OCI-LY1 (cell line): ENCODE measurements at regions not wholly inside any gene's neighbourhood (a gene's known extent, or its start where the extent isn't known, plus 50 kb on each side); places are given as distances from the start of the nearest gene placed in this dataset.

Experiments used
- H2AFZ ChIP-seq: fragments of 200-600 bp; sonication (generic), shearing (Covaris generic); 2 replicates; pipeline ENCODE4 v1.6.0; 2014; ENCODE audit warnings: antibody characterized with exemption, mild to moderate bottlenecking, low read length
- H3F3A ChIP-seq: fragments of 200-600 bp; sonication (generic), shearing (Covaris generic); 2 replicates; pipeline ENCODE4 v1.6.0; 2014; ENCODE audit warnings: mild to moderate bottlenecking, antibody characterized with exemption, low read length, moderate library complexity; ENCODE audit not compliant: insufficient read depth
- H3K27ac ChIP-seq: fragments of 200-600 bp; sonication (generic); 2 replicates; pipeline ENCODE4 v1.5.1; 2014; ENCODE audit warnings: low read length, mixed run types, mild to moderate bottlenecking, low read depth; ENCODE audit not compliant: poor library complexity, severe bottlenecking
- H3K27me3 ChIP-seq: fragments of 200-600 bp; sonication (generic); 2 replicates; pipeline ENCODE4 v1.6.0; 2014; ENCODE audit warnings: antibody characterized with exemption, mild to moderate bottlenecking, low read length, moderate library complexity; ENCODE audit not compliant: insufficient read depth
- H3K36me3 ChIP-seq: fragments of 200-600 bp; sonication (generic); 2 replicates; pipeline ENCODE4 v1.6.1; 2014; ENCODE audit warnings: mild to moderate bottlenecking, antibody characterized with exemption, low read length, moderate library complexity, mixed read lengths; ENCODE audit not compliant: insufficient read depth
- H3K4me1 ChIP-seq: fragments of 200-600 bp; sonication (generic); 2 replicates; pipeline ENCODE4 v1.5.1; 2014; ENCODE audit warnings: mild to moderate bottlenecking, low read length, moderate library complexity; ENCODE audit not compliant: insufficient read depth, severe bottlenecking
- H3K4me2 ChIP-seq: fragments of 200-600 bp; sonication (generic), shearing (Covaris generic); 2 replicates; pipeline ENCODE4 v1.6.1; 2014; ENCODE audit warnings: low read length
- H3K4me3 ChIP-seq: fragments of 200-600 bp; sonication (generic); 2 replicates; pipeline ENCODE4 v1.5.1; 2014; ENCODE audit warnings: low read length, low read depth, mild to moderate bottlenecking, mixed read lengths; ENCODE audit not compliant: poor library complexity, severe bottlenecking
- H3K79me2 ChIP-seq: fragments of 200-600 bp; shearing (Covaris generic); 2 replicates; pipeline ENCODE4 v1.6.1; 2016; ENCODE audit warnings: mixed run types, low read length, mixed read lengths; ENCODE audit not compliant: insufficient read depth
- H3K9ac ChIP-seq: fragments of 200-600 bp; sonication (generic), shearing (Covaris generic); 2 replicates; pipeline ENCODE4 v1.6.1; 2014; ENCODE audit warnings: mild to moderate bottlenecking, low read length, mixed read lengths
- H3K9me2 ChIP-seq: fragments of 200-600 bp; sonication (generic), shearing (Covaris generic); 2 replicates; pipeline ENCODE4 v1.6.1; 2014; ENCODE audit warnings: low read depth, mild to moderate bottlenecking, low read length, mixed read lengths
- H3K9me3 ChIP-seq: fragments of 200-600 bp; shearing (Covaris generic); 2 replicates; pipeline ENCODE4 v1.6.1; 2014; ENCODE audit warnings: low read length, mixed read lengths
- H4K20me1 ChIP-seq: fragments of 200-600 bp; sonication (generic), shearing (Covaris generic); 2 replicates; pipeline ENCODE4 v1.6.0; 2016; ENCODE audit warnings: mild to moderate bottlenecking, low read length; ENCODE audit not compliant: insufficient read depth
- EZH2 ChIP-seq: fragments of 200-600 bp; sonication (generic), shearing (Covaris generic); IDR thresholded peaks from 2 replicates; pipeline ENCODE4 v1.8.0; 2017; ENCODE audit warnings: borderline replicate concordance, mixed run types, mild to moderate bottlenecking, antibody characterized with exemption, low read length, moderate library complexity, mixed read lengths
- TF ChIP-seq, protein P1 (sequence below): fragments of 200-600 bp; sonication (generic), shearing (Covaris generic); IDR thresholded peaks from 2 replicates; pipeline ENCODE4 v1.5.1; 2017; ENCODE audit warnings: mild to moderate bottlenecking, antibody characterized with exemption, low read length, moderate library complexity, mixed read lengths

DNA sequence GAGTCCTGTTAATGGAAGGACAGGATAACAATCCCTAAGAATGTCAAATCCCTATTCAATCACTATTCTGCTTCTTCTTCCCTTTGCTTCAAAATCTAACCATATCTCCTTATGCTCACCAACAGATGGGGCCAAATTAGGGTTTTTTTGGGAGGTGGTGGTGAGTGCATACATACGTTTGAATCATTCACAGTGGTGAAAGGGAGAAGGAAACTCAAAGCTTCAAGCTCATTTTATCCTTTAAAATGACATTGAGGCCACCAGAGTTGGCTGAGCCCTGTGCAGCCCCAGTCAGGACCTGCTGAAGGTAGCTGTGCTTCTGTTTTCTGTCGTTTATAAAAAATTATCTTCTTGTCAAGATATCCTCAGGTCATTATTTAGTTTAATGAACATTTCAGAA is 607.5 kb upstream of the AGTR1 start:
- Histone ChIP-seq H3K4me3 (no peak overlapping the region), H2AFZ (peak overlapping the region; percentile 55; the same call in 1 of the 2 replicates), H3K4me1 (peaks cover 51% of the 10 kb centered on the region), H4K20me1 (no peaks in the 10 kb centered on the region), H3K27ac (peak overlapping the region; percentile 2), H3K9me2 (no peaks in the 10 kb centered on the region), H3K9ac (no peak overlapping the region), H3K9me3 (no peaks in the 10 kb centered on the region), H3K36me3 (no peaks in the 10 kb centered on the region), H3F3A (no peaks in the 10 kb centered on the region), H3K79me2 (no peaks in the 10 kb centered on the region), H3K4me2 (no peak overlapping the region), H3K27me3 (no peaks in the 10 kb centered on the region)
- no peak for TF ChIP-seq EZH2

DNA sequence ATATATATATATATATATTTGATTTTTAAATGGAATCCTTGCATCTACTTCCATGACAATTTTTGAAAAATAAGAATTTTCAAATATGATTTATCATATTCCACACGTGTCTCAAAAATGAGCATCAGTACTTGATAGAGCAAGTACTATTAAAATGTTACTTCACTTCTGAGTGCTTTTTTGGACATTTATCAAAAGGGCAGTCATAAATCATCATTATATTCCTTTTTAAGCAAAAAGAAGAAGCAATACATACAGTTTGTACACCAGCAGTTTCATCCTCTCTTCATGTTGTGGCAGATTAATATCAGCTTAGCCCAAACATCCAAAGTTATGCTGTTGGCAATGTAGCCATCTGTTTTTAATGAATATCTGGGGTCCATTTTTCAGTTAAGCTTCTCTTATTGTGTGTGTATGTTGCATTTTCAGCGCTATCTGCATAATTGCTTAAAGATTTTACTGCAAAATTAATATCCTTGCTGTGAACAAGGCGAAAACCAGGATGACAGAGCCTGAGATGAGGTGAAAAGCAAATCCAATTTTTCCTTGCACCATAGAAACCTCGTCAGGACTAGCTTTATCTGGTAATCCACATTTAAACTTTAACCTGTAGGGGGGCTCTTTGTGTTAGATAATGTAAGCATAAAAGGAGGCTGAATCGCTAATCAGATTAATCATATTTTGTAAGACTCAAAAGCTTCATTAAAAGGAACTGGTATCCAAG is 604.9 kb upstream of the AGTR1 start:
- no peaks in the 10 kb centered on the region for H3K36me3 ChIP-seq
- no peaks in the 10 kb centered on the region for H3K27me3 ChIP-seq
- H3K9me2 ChIP-seq: no peaks in the 10 kb centered on the region
- H3F3A ChIP-seq: no peaks in the 10 kb centered on the region; the same call in none of the 2 replicates
- no peaks in the 10 kb centered on the region for H3K9me3 ChIP-seq
- TF ChIP-seq, protein P1, sequence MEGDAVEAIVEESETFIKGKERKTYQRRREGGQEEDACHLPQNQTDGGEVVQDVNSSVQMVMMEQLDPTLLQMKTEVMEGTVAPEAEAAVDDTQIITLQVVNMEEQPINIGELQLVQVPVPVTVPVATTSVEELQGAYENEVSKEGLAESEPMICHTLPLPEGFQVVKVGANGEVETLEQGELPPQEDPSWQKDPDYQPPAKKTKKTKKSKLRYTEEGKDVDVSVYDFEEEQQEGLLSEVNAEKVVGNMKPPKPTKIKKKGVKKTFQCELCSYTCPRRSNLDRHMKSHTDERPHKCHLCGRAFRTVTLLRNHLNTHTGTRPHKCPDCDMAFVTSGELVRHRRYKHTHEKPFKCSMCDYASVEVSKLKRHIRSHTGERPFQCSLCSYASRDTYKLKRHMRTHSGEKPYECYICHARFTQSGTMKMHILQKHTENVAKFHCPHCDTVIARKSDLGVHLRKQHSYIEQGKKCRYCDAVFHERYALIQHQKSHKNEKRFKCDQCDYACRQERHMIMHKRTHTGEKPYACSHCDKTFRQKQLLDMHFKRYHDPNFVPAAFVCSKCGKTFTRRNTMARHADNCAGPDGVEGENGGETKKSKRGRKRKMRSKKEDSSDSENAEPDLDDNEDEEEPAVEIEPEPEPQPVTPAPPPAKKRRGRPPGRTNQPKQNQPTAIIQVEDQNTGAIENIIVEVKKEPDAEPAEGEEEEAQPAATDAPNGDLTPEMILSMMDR: no peak
- no peak for TF ChIP-seq EZH2
- H3K4me2 ChIP-seq: no peak overlapping the region
- no peak overlapping the region for H3K4me3 ChIP-seq
- H3K79me2 ChIP-seq: no peaks in the 10 kb centered on the region
- peaks cover 25% of the 10 kb centered on the region for H3K4me1 ChIP-seq
- H3K27ac ChIP-seq: no peak overlapping the region
- no peak overlapping the region for H3K9ac ChIP-seq
- H2AFZ ChIP-seq: no peak overlapping the region
- no peaks in the 10 kb centered on the region for H4K20me1 ChIP-seq

DNA sequence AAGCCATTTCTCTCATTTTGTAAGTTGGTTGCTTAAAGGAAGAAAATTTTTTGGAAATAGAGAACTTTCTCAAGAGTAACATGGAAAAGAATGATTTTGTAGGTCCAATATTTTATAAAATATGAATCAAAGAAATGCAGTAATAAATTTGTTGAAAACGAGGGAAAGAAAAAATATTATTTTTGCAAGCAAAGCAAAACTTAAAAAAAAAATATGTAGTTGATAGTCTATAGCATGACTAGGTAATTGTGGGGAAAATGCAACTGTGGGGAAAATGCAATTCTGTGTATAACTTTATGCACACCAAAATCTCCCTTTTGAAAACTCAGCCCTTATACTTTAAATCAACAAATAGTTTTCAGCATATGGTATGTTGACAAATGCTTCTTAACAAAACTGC is 604.0 kb upstream of the AGTR1 start:
- Histone ChIP-seq H4K20me1 (no peaks in the 10 kb centered on the region), H3F3A (no peaks in the 10 kb centered on the region; the same call in none of the 2 replicates), H3K27me3 (no peaks in the 10 kb centered on the region), H3K4me3 (no peak overlapping the region), H3K79me2 (no peaks in the 10 kb centered on the region), H3K9me3 (no peaks in the 10 kb centered on the region), H3K9me2 (no peaks in the 10 kb centered on the region), H3K4me2 (no peak overlapping the region), H3K4me1 (peaks cover 15% of the 10 kb centered on the region), H2AFZ (no peak overlapping the region), H3K9ac (no peak overlapping the region), H3K27ac (no peak overlapping the region), H3K36me3 (no peaks in the 10 kb centered on the region)
- TF ChIP-seq EZH2: no peak
- TF ChIP-seq, protein P1: no peak

DNA sequence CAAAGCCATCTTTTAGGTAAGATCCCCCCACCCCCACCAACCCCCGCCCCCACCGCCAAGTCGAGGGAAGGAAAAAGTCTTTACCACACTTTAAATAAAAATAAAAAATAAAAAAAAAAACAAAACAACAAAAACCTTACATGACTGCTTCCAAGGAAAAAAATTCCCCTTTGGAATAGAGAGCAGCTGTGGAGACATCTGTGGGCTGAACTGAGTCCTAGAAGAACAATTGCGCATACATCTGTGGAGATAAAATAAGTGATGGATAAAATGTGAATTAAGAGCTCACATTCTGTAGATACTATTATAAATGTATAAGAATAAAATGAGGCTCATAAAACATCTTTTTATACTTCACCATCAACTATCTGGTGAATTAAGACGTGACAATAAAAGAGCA is 601.7 kb upstream of the AGTR1 start:
- Histone ChIP-seq H3K27ac (no peak overlapping the region), H3K4me2 (no peak overlapping the region), H3K79me2 (no peaks in the 10 kb centered on the region), H3K4me1 (no peaks in the 10 kb centered on the region), H3K36me3 (no peaks in the 10 kb centered on the region), H2AFZ (no peak overlapping the region), H4K20me1 (no peaks in the 10 kb centered on the region), H3K9me2 (no peaks in the 10 kb centered on the region), H3K4me3 (no peak overlapping the region), H3K27me3 (no peaks in the 10 kb centered on the region), H3K9me3 (no peaks in the 10 kb centered on the region), H3F3A (no peaks in the 10 kb centered on the region; the same call in none of the 2 replicates), H3K9ac (no peak overlapping the region)
- TF ChIP-seq, protein P1: no peak
- TF ChIP-seq EZH2: no peak
